HG03439 (cell line): ENCODE measurements at regions not wholly inside any gene's neighbourhood (a gene's known extent, or its start where the extent isn't known, plus 50 kb on each side); places are given as distances from the start of the nearest gene placed in this dataset.

Source experiments
- ATAC-seq: cut with Tn5 transposase; IDR thresholded peaks from one replicate; pipeline ENCODE4 v1.9.1; 2021; ENCODE audit warnings: mild to moderate bottlenecking, moderate library complexity; ENCODE audit not compliant: unreplicated experiment

DNA sequence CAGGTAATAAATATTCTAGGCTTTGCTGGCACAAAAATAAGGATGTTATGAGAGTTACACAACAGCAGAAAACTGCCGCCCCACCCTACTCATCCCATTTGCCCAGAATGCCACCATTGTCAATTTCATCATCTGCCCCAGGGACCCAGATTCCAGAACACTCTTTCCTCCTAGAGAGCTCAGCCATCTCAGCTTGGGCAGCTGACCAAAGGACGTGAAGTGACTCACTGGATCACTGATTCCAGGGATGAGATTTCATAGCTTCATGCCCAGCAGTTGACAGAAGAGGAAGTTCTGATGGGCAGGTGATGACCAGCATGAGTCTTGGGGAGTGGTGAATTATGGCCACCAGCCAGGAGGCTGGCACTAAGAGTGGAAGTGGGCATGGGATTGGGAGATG is 450.3 kb downstream of the RMST start:
- no peak for ATAC-seq

DNA sequence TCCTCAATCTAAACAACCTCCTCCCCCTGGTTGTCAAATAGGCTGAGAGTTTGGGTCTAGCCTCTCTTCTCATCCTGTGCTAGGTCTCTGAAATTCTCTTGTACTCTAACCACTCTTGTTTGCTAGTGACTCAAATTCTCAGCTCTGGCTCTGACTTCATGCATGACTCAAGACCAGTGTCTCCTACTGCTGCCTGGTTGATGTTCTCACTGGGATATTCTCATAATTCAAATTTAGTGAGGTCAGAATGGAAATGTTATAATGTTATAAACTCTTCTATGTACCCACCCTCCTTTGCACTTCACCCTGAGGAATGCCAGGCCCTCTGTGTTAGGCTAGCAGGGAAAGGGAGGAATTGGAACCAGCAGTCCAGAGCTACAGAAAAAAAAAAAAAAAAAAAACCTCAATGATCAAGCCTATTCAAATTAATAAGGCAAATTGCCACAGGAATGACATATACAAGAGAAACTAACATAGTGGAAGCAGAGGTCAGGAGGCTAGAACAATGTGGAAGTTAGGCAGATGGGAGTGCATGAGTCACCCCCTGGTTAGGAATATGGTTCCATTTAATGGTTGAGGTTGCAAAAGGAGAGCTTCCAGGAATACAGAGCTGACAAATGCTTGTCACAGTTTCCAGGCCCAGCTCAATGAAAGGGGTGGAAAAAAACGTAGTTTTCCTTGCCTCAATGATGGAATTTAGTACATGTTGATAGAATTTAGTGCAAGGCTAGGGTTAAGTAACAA is 459.5 kb downstream of the RMST start:
- ATAC-seq: no peak

DNA sequence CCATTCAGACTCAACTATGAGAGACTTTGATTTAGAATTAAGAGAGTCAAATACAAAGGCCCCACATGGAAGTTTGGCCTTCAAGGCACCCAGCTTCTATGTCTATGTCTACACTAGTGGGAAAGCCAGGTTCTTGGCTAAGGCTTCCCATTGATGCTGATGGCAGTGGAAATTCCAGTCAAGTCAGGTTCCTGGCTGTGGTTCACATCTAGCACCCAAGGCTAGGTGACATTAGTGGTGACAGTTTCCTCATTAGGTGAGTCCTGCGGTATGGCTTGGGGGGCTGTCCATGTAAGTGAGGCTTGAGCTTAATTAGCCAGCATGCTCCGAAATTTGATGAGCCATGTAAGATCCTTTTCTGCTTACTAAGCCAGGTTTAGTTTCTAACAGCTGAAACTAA is 460.9 kb downstream of the RMST start:
- ATAC-seq: no peak

DNA sequence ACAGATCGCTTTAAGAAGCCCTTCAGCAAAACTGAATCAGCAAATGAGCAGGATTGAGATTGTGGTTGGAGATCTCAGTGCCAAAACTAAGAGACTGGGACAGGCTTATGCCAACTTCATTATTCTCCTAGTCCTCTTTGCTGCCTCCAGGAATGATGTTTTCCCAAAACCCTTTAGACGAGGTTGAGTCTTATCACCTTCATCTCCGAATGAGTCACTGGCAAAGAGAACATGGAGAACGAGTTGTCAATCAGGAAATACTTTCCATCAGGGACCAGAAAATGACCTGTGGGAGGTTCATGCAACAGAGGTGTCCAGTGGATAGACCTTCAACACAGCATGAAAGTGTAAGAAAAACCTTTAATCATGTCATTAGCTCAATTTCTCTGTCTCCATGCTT is 461.5 kb downstream of the RMST start:
- no peak for ATAC-seq

DNA sequence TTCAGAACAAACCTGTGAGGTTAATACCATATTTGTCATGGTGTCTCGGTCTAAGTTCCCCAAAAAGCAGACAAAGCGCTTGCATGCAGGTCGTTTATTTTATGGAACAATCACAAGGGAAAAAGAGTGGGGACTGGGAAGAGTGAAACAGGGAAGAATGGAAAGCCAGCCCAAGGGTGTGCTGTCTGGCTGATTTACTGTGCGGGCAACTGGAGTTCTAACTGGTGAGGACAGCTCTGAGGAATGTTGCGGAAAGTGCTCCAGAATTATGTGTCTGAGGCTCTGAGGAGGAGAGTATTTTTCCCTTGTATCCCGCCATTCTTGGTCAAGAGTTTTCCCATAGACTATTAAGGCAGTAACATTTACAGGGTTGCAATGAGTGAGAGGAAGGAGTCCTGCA is 465.4 kb downstream of the RMST start:
- ATAC-seq: no peak

DNA sequence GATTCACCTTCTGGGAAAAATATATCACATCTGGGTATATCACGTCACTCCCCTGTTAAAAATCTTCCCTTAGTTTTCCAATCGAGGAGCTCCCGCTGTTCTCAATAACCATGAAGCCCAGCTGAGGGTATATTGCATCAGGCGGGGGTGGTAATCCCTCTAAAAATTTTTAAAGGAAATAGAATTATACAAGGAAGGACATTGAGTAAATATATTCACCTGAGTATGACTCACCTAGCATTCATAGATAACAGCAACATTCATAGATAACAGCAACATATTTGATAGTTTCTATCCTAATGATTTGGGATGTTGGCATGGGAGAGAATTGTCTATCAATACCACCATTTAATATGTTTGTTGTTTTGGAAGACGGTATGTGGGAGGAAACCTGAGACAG is 473.6 kb downstream of the RMST start:
- ATAC-seq: no peak

DNA sequence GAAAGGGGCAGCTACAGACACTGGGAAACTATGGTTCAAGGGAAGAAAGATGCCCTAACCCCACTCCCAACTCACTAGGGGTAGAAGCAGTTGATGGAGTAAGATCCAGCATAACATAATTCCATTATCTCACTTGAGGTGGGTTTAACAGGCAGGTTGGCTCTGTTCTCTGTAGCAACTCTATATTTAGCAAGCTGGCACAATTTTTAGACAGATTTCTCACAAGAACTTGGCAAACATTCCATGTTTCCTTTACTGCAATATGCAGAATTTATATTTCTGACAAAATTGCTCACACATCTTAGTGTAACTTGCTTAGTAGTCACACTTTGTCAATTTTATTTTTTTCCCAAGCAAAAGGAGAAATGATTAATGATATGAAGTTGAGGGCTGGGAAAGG is 475.4 kb downstream of the RMST start:
- no peak for ATAC-seq

DNA sequence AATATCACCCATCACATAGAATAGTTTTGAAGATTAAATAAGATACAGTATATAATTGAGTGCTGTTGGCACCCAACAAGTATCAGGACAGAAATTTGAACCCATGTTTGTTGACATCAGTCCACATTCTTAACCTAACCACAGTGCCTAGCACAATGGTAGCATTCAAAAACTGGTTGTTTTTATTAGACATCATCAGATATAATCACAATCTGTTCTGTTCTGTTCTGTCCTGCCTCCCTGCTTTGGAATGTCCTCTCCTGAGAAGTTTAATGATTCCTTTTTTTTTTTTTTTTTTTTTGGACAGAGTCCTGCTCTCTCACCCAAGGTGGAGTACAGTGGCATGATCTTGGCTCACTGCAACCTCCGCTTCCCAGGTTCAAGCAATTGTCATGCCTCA is 476.6 kb downstream of the RMST start:
- ATAC-seq: no peak

DNA sequence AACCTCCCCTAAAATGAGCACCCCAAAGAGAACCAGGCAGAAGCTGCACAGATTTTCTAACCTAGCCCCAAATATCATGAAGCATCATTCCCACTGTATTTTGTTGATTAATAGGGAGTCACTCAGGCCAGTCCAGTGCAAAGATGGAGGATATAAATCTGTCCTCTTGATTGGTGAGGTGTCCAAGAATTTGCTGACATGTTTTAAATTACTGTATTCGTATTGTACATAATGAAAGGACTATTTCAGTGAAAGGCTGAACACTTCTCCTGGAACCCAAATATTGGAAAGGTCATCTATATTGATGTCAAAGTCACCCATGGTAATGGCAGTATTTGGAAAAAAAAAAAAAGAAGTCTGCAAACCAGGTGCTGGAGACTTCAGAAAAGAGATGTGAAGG is 477.5 kb downstream of the RMST start:
- no peak for ATAC-seq

DNA sequence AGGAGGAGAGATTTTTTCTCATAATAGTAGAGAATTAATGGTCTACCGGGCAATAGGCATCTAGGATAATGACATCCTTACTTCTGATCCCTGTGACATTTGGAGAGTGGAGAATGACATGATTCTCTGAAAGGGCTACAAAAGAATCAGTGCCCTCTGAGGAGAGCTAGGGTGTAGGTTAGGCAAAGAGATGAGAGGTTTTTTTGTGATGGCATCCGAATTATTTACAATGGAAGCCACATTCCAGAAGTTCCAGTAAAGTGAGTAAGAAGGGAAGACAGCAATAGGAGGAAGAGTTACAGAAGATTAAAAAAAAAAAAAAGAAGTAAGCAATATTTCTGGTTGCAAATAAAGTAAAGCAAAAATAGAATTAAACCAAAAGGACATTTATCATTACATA is 478.0 kb downstream of the RMST start:
- ATAC-seq: no peak

DNA sequence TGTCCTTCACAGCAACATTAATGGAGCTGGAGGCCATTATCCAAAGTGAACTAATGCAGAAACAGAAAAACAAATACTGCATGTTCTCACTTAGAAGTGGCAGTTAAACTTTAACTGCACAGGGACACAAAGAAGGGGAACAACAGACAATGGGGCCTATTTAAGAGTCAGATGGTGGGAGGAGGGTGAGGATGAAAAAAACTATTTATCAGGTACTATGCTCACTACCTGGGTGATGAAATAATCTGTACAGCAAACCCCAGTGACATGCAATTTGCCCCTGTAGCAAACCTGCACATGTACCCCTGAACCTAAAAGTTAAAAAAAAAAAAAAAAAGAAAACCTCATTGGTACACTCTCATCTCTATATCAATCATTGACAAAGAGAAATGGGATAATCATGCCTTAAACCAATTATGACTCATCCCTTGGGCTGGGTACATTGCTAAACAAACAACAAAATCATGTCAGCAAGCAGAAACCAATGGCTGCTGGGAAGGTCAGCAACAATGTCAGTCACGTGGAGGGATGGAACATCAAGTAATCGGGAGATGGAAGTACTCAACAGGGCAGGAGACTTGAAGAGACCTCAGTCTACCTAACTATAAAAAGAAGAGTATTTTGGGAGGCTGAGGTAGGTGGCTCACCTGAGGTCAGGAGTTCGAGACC is 479.2 kb downstream of the RMST start:
- ATAC-seq: no peak

DNA sequence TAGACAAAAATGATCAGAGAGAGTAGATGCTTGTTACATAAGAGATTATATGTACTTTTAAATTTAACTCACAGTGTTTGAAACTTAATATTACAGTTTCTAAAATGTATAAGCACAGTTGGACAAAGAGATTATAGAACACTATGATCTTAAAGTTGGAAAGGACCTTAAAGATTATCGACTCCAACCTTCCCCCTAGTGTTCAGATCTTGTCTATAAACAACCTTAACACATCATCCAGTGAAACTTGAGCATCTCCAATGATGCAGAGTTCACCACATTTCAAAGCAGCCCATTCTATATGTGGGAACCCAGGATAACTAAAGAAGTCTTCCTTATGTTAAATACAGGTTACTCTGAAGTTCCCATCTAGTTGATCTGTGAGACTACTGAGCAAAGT is 480.8 kb downstream of the RMST start:
- no peak for ATAC-seq

DNA sequence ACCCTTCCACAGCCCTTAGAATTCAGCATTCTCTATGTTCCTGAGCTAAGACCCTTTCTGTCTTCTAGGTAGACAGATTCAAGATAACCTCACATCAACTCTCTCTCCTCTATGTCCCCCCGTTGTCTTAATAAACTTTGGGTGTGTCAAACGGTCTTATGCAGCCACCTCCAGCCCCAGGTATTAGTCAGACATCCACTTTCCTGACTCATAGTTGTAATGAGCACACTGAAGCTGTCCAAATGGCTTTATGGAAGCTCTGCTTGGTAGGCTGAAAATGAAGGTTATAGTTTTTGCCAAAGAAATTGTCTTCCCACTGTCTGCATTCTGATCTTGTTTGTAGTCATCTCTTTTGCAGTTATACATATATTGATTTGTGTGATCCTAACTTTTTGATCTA is 482.0 kb downstream of the RMST start:
- no peak for ATAC-seq

DNA sequence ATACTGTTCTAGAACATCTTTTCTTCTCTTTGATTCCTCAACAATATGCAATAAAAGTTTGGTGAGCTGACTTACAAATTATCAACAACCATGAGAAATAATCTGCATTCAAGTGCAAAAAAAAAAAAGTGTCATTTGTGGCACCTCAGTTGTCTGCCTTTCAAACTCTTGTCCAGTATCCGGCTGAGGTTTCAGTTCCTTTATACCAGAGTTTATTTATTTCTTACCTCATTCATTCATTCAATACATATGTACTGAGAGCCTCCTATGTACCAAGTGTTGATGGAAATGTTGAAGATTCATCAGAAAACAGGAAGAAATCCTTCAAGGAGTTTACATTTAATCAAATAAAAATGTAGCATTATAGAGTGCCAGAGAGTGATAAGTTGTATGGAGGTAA is 484.1 kb downstream of the RMST start:
- ATAC-seq: no peak

DNA sequence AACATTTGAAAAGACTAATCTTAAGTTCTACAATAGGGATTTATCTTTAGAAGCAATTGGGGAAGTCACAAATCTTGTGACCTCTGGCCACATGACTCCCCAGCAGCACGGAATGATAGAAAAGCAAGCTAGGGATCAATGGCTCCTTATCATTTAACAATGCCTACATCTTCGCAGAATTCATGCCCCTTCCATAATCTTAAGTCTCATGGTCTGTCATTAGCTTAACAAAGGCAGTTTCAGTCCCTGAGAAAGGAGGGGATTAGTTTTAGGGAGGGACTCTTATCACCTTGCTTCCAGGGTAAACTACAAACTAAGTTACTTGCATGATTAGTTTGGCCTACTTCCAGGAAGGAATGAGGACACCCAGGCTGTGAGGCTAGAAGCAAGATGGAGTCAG is 486.0 kb downstream of the RMST start:
- ATAC-seq: no peak

DNA sequence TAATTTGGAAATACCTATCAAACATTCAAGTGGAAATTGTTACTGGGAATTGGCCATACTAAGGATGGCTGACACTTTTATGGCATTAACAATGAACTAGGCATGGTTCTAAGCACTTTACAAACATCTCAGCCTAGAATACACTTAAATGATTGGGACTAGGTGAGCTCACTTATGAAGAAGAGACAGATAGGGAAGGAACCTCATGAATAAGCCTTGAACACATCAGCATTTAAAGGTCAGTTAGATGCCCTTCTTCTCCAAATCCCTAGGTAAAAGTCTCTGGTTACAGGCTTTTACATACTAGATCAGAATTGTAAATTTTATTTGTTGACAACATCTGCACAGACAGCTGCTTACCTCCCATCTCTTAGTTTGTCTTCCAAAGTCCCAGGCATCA is 488.6 kb downstream of the RMST start:
- no peak for ATAC-seq

DNA sequence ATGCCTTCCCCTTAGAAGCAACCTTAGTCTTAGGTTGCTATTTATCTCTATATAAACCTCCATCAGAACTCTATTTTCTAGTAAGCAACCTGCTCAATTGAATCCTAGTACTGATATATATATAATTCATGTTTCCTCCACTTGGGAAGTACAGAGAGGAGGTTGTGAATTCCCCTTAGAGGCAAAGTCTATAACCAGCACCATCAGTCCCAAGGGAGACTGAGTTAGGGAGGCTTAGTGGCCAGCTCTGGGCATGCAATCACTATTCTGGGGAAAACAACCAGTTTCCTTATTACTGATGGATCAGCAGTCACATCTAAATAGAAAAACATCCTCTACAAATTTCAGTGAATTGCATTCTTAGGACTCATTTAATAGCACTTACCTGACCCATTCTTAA is 489.1 kb downstream of the RMST start:
- no peak for ATAC-seq

DNA sequence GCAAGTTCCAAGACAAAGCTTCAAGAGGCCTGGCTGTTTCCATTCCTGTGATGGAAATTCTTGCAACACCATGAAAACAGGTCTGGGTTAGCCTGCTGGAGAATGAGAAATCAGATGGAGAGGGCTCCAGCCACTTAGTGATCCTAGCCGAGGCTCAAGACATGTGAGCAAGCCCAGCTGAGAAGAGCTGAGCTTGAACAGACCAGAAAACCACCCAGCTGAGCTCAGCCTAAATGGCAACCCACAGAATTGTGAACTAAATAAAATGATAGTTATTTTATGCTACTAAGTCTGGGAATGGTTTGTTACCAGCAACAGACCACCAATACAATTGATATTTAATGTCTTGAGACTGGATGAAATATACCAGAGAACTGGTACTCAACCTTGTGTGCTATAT is 494.5 kb downstream of the RMST start:
- ATAC-seq: no peak

DNA sequence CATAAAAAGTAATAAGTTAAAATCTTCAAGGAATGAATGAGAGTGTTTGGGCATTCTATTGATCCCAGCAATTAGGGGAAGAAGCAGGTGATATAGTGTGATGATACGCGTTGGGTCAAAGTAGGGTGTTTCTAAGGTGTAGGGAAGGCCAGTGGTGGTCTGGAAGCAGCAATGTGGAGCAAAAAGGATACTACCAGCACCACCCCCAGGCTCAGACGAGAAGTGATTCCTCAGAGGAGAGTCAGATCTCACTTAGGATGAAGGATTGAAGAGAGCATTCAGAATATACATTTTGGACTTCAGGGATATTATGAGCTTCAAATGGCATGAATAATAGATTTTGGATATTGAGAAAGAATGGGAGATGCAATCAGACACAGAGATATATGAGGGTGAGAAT is 497.6 kb downstream of the RMST start:
- ATAC-seq: no peak

DNA sequence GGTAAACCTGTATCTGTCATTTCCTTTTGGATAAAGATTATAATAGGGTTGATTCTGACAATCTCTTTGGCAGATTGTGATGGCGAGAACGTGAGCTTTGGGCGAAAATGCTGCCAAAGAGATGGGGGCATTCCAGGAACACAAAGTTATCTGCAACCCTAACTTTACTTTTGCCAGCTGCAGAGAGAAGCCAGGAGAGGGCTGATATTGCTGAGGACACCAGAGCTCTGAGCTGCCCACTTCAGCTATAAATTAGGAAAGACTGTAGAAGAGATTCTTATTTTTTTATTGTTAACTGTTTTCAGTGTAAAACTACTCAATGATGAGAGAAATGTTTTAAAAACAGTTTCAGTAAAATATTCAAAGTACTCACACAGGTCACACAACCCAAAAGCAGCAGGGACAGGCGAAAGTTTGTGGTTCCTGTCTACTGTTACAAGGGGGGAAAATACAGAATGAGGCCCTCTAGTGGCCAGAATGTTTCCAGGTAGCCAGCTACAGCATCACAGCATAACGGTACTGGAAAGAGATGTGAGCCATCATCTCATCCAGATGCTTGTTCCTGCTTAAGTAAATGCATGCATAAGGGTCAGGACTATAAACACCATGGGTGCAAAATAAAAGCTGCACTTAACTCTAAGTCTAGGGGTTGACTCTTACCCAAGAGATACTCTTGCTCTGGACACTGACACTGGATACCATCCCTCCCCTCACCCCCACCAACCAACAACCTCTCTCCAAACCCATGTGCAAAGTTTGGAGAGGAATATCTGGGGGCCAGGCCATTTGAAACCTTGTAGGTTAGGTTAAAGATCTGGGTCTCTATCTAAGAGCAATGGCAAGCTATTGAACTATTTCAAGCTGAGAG is 498.4 kb downstream of the RMST start:
- ATAC-seq: peak; percentile 77

DNA sequence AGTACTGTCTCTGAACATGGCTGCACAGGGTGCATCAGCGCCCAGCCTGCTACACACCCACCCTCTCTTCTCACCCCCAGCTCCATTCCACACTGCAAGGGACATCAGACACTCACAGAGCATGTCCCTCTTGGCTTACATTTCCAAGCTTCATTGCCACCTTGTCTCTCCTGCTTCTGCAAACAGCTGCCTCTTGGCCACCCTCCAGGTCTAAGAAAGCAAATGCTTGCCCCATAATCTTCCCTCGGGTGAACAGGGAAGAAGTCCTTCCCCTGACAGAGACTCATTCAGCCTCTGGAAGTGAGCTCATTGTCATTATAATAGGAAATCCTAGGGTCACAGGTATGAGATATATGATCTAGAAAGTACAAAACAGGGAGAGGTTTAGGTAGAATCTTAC is 505.2 kb downstream of the RMST start:
- no peak for ATAC-seq

DNA sequence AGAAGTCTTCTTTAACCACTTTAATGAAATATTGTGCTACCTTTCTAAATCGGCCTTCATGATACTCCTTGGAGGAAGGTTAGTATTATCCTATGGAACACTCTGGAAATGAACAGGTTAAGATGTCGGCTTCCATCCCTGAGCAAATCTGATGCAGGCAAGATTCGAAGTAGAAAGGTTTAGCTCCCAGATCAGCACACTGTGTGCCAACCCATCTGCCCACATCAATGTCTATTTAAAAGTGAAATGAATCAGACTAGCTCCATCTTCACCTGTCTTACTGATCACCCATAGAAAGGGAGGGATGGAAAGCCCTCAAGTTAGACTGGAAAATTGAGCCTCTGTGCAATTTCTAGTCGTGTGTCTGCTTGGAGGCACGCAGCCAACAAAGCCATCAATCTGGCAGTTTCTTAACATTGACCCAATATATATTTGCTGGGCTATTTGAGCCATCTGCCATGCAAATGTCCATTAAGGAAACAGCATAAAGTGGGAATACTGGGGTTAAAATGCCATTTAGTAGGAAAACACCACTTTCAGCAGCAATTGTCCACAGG is 506.1 kb downstream of the RMST start:
- no peak for ATAC-seq
